OCI-LY3 (cell line): ENCODE measurements at regions not wholly inside any gene's neighbourhood (a gene's known extent, or its start where the extent isn't known, plus 50 kb on each side); places are given as distances from the start of the nearest gene placed in this dataset.

Experiments
- EZH2phosphoT487 ChIP-seq: fragments of 200-600 bp; shearing (Covaris generic); IDR thresholded peaks from 2 replicates; pipeline ENCODE4 v1.6.1; 2018; ENCODE audit warnings: antibody characterized with exemption, mixed run types, low read depth
- TF ChIP-seq, protein P1 (sequence below): fragments of 200-600, 300-600 bp; sonication (generic); IDR thresholded peaks from 2 replicates; pipeline ENCODE4 v1.5.1; 2014; ENCODE audit warnings: antibody characterized with exemption, low read length, low read depth

GRCh38 chr6:137272403-137272802 is 53.2 kb upstream of the IFNGR1 start:
- TF ChIP-seq, protein P1, sequence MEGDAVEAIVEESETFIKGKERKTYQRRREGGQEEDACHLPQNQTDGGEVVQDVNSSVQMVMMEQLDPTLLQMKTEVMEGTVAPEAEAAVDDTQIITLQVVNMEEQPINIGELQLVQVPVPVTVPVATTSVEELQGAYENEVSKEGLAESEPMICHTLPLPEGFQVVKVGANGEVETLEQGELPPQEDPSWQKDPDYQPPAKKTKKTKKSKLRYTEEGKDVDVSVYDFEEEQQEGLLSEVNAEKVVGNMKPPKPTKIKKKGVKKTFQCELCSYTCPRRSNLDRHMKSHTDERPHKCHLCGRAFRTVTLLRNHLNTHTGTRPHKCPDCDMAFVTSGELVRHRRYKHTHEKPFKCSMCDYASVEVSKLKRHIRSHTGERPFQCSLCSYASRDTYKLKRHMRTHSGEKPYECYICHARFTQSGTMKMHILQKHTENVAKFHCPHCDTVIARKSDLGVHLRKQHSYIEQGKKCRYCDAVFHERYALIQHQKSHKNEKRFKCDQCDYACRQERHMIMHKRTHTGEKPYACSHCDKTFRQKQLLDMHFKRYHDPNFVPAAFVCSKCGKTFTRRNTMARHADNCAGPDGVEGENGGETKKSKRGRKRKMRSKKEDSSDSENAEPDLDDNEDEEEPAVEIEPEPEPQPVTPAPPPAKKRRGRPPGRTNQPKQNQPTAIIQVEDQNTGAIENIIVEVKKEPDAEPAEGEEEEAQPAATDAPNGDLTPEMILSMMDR = no peak
- no peak for TF ChIP-seq EZH2phosphoT487
